ENCODE measurements at regions not wholly inside any gene's neighbourhood (a gene's known extent, or its start where the extent isn't known, plus 50 kb on each side); places are given as distances from the start of the nearest gene placed in this dataset.

- TF ChIP-seq MAX (IDR thresholded peaks at IDR 0.05) (no peak), REST (IDR thresholded peaks at IDR 0.05; ENCODE audit: low read depth) (no peak), TCF12 (IDR thresholded peaks at IDR 0.05; ENCODE audit: low read depth) (no peak), EGR1 (IDR thresholded peaks at IDR 0.05) (no peak), RAD21 (IDR thresholded peaks at IDR 0.05; ENCODE audit: low read depth) (no peak), TAF1 (IDR thresholded peaks at IDR 0.05; ENCODE audit: low read depth) (no peak), YY1 (IDR thresholded peaks at IDR 0.05; ENCODE audit: low read depth) (no peak), EP300 (IDR thresholded peaks at IDR 0.05; ENCODE audit: borderline replicate concordance) (no peak)
Observed at GRCh38 chr11:81687057-81687456, 1046.6 kb downstream of the FAM181B start.

Measured in Ishikawa (cell line).